Endothelial cell of umbilical vein (primary cell): ENCODE measurements at regions not wholly inside any gene's neighbourhood (a gene's known extent, or its start where the extent isn't known, plus 50 kb on each side); places are given as distances from the start of the nearest gene placed in this dataset.

Experiments used
- BruUV-seq: library from RNA; stranded (reverse); fragments of 400-500 nt; replicated peaks from 2 replicates; lab custom pipeline; 2021; lab: Mats Ljungman, UMichigan
- CTCF ChIA-PET: fragments of 300-600, 350-600 bp; sonication (Branson Sonifier 250); formaldehyde crosslinking; loops from one replicate; lab custom pipeline; 2021; ENCODE audit warnings: antibody characterized with exemption, inconsistent platforms; lab: Charles Lee
- POLR2A ChIA-PET: fragments of 300-600, 350-600 bp; sonication (Branson Sonifier 250); formaldehyde crosslinking; loops from one replicate; lab custom pipeline; 2021; ENCODE audit warnings: antibody characterized with exemption, inconsistent platforms; lab: Charles Lee
- DNase-seq: peaks from one replicate; pipeline ENCODE4 v3.0.0-alpha.2; 2011; ENCODE audit warnings: low read depth, low spot score
- FAIRE-seq: peaks from 2 replicates; lab custom pipeline; 2011; peaks lifted over from hg19 to GRCh38; lab: Jason Lieb, UNC
- H2AFZ ChIP-seq: 2 replicates; pipeline ENCODE4 v1.6.0; 2012; ENCODE audit warnings: low read depth, low read length, control low read depth, inconsistent platforms
- H3K27ac ChIP-seq: 2 replicates; pipeline ENCODE4 v1.5.1; 2011; ENCODE audit warnings: low read depth, mild to moderate bottlenecking, control low read depth, low read length, moderate library complexity; ENCODE audit not compliant: insufficient read depth
- H3K27me3 ChIP-seq, 2 experiments: 2 replicates each; pipeline versions ENCODE4 v1.6.0 to v1.6.1; 2011; ENCODE audit warnings: low read length in 2 of 2, mixed read lengths in 1 of 2; ENCODE audit not compliant: control insufficient read depth in 2 of 2, insufficient read depth in 2 of 2
- H3K36me3 ChIP-seq, 2 experiments: 2 replicates in 1 of 2; 3 replicates in 1 of 2; pipeline ENCODE4 v1.5.1; 2011; ENCODE audit warnings: low read length in 2 of 2, mild to moderate bottlenecking in 1 of 2, moderate library complexity in 1 of 2; ENCODE audit not compliant: control insufficient read depth in 2 of 2, insufficient read depth in 2 of 2; ENCODE audit errors: extremely low read depth in 1 of 2
- H3K4me1 ChIP-seq: 3 replicates; pipeline ENCODE4 v1.5.1; 2011; ENCODE audit warnings: mild to moderate bottlenecking, low read length; ENCODE audit not compliant: control insufficient read depth, insufficient read depth; ENCODE audit errors: extremely low read depth
- H3K4me2 ChIP-seq: 2 replicates; pipeline ENCODE4 v1.6.1; 2011; ENCODE audit warnings: low read length, control low read depth, mixed read lengths; ENCODE audit not compliant: insufficient read depth
- H3K4me3 ChIP-seq, 3 experiments: fragments of 200-600 bp in 1 of 3; sonication (generic), shearing (Covaris generic) in 1 of 3; replicated peaks in 1 of 3; 2 replicates each; pipeline ENCODE4 v1.5.1; 2011 to 2016; ENCODE audit warnings: control low read depth in 3 of 3, low read length in 3 of 3, mild to moderate bottlenecking in 2 of 3, inconsistent platforms in 1 of 3, low read depth in 1 of 3, moderate library complexity in 1 of 3; ENCODE audit not compliant: insufficient read depth in 1 of 3
- H3K79me2 ChIP-seq: 2 replicates; pipeline ENCODE4 v1.6.0; 2012; ENCODE audit warnings: low read length, inconsistent platforms; ENCODE audit not compliant: control insufficient read depth, insufficient read depth
- H3K9ac ChIP-seq: replicated peaks from 2 replicates; pipeline ENCODE3; 2011; ENCODE audit warnings: low read length, control low read depth; ENCODE audit not compliant: insufficient read depth; ENCODE audit errors: extremely low read depth
- H3K9me1 ChIP-seq: replicated peaks from 3 replicates; pipeline ENCODE4 v1.6.0; 2011; ENCODE audit warnings: mild to moderate bottlenecking, low read length; ENCODE audit not compliant: control insufficient read depth, insufficient read depth; ENCODE audit errors: extremely low read depth
- H3K9me3 ChIP-seq: replicated peaks from 2 replicates; pipeline ENCODE4 v1.5.1; 2012; ENCODE audit warnings: low read length, inconsistent platforms; ENCODE audit not compliant: control insufficient read depth, insufficient read depth
- H4K20me1 ChIP-seq: replicated peaks from 2 replicates; pipeline ENCODE3; 2011; ENCODE audit warnings: mild to moderate bottlenecking, low read length; ENCODE audit not compliant: control insufficient read depth, insufficient read depth; ENCODE audit errors: extremely low read depth
- CTCF ChIP-seq, 2 donors: IDR thresholded peaks; 1 replicate in 1 of 2; 2 replicates in 1 of 2; pipeline ENCODE4 v1.5.1; 2011; ENCODE audit warnings: low read length in 2 of 2, mild to moderate bottlenecking in 2 of 2, moderate library complexity in 2 of 2, control low read depth in 1 of 2, inconsistent platforms in 1 of 2, low read depth in 1 of 2; ENCODE audit not compliant: insufficient read depth in 1 of 2; ENCODE audit errors: extremely low read depth in 1 of 2
- EZH2 ChIP-seq: IDR thresholded peaks from 2 replicates; pipeline ENCODE4 v1.6.1; 2012; ENCODE audit warnings: borderline replicate concordance, low read depth, mild to moderate bottlenecking, moderate library complexity, low read length, inconsistent platforms; ENCODE audit not compliant: severe bottlenecking
- FOS ChIP-seq: IDR thresholded peaks from 2 replicates; pipeline ENCODE4 v1.6.1; 2011; ENCODE audit warnings: mild to moderate bottlenecking, low read length, moderate library complexity, borderline replicate concordance; ENCODE audit not compliant: insufficient read depth
- GATA2 ChIP-seq: IDR thresholded peaks from 2 replicates; pipeline ENCODE4 v1.7.0; 2011; ENCODE audit warnings: low read depth, mild to moderate bottlenecking, moderate library complexity, mixed read lengths, low read length; ENCODE audit not compliant: insufficient read length, insufficient read depth
- JUN ChIP-seq: IDR thresholded peaks from 2 replicates; pipeline ENCODE4 v1.6.1; 2011; ENCODE audit warnings: borderline replicate concordance, low read depth; ENCODE audit not compliant: insufficient read length, insufficient read depth
- MAX ChIP-seq: IDR thresholded peaks from 2 replicates; pipeline ENCODE4 v1.6.1; 2011; ENCODE audit not compliant: insufficient read depth, insufficient read length
- MYC ChIP-seq: IDR thresholded peaks from one replicate; pipeline ENCODE4 v1.6.1; 2011; ENCODE audit warnings: mild to moderate bottlenecking, low read depth, low read length
- POLR2A ChIP-seq: IDR thresholded peaks from 2 replicates; pipeline ENCODE4 v1.6.1; 2012; ENCODE audit warnings: low read depth, mild to moderate bottlenecking, control low read depth, low read length
- POLR2AphosphoS5 ChIP-seq: IDR thresholded peaks from 2 replicates; pipeline ENCODE4 v1.6.1; 2012; ENCODE audit warnings: low read depth, mild to moderate bottlenecking, control low read depth, low read length, moderate library complexity; ENCODE audit not compliant: insufficient read depth
- dilution Hi-C: fragments of 300-500 bp; cut with MboI; formaldehyde crosslinking; loops from one replicate; pipeline ENCODE4 v1.15.0; 2019; ENCODE audit warnings: low sequenced_read_pairs; ENCODE audit not compliant: extremely low pct_ligation_motif_present
- intact Hi-C: fragments of 100-400 bp; cut with micrococcal nuclease; formaldehyde crosslinking; loops from one replicate; pipeline ENCODE4 v1.10.0; 2022

- Histone ChIP-seq H3K27me3 (peaks cover 0 to 2% of the 10 kb centered on the region in 2 experiments), H3K9me1 (no peaks in the 10 kb centered on the region), H3K4me2 (no peak overlapping the region), H3K4me3 (no peak overlapping the region), H3K9me3 (no peaks in the 10 kb centered on the region), H2AFZ (no peak overlapping the region), H4K20me1 (no peaks in the 10 kb centered on the region), H3K4me1 (no peaks in the 10 kb centered on the region), H3K79me2 (no peaks in the 10 kb centered on the region), H3K9ac (no peak overlapping the region), H3K36me3 (no peaks in the 10 kb centered on the region), H3K27ac (no peak overlapping the region)
- POLR2A ChIA-PET: no interaction called here
- intact Hi-C loops (no loop called here), dilution Hi-C loops (no loop called here)
- TF ChIP-seq GATA2 (no peak), JUN (no peak), FOS (no peak)
- DNase-seq: no peak
- CTCF ChIA-PET: no interaction called here
- no peak for FAIRE-seq
- no TSS peak for BruUV-seq
Observed at GRCh38 chr4:56142088-56142487, 193.3 kb downstream of the CEP135 start.

GRCh38 chr4:56139241-56139827 lies 190.6 kb downstream of the CEP135 start:
- H2AFZ ChIP-seq: no peak overlapping the region
- H3K36me3 ChIP-seq: no peaks in the 10 kb centered on the region
- intact Hi-C loops: loop anchor here (10.0 kb wide), 1 partner anchor 195 kb away; the partner anchor contains the start of gene CEP135
- no peak overlapping the region for H3K27ac ChIP-seq
- CTCF ChIA-PET: no interaction called here
- dilution Hi-C loops: no loop called here
- H3K27me3 ChIP-seq: peaks cover 0 to 2% of the 10 kb centered on the region in 2 experiments
- H3K9me1 ChIP-seq: no peaks in the 10 kb centered on the region
- no peaks in the 10 kb centered on the region for H3K79me2 ChIP-seq
- DNase-seq (no peak), FAIRE-seq (no peak)
- peaks cover 9% of the 10 kb centered on the region for H3K4me1 ChIP-seq
- POLR2A ChIA-PET: no interaction called here
- H3K9ac ChIP-seq: no peak overlapping the region
- H3K9me3 ChIP-seq: no peaks in the 10 kb centered on the region
- H3K4me2 ChIP-seq: no peak overlapping the region
- H3K4me3 ChIP-seq: no peak overlapping the region
- no peak for TF ChIP-seq JUN
- TF ChIP-seq POLR2AphosphoS5: no peak
- no peak for TF ChIP-seq MYC
- TF ChIP-seq CTCF (IDR thresholded peaks at IDR 0.05; ENCODE audit: extremely low read depth in 1 of 2, insufficient read depth in 1 of 2, low read depth in 1 of 2, low read length in 2 of 2): no peak
- no peak for TF ChIP-seq EZH2
- TF ChIP-seq FOS: no peak
- TF ChIP-seq MAX: no peak
- no peak for TF ChIP-seq GATA2
- no peak for TF ChIP-seq POLR2A
- H4K20me1 ChIP-seq: no peaks in the 10 kb centered on the region
- BruUV-seq: no TSS peak
